H1 (cell line): ENCODE measurements at regions not wholly inside any gene's neighbourhood (a gene's known extent, or its start where the extent isn't known, plus 50 kb on each side); places are given as distances from the start of the nearest gene placed in this dataset.

Experiments
- CBX8 ChIP-seq: fragments of 300-800, 300-1000 bp; sonication (generic); IDR thresholded peaks from 2 replicates; pipeline ENCODE4 v1.7.1; 2016; ENCODE audit warnings: low read depth, low read length, borderline replicate concordance
- CEBPB ChIP-seq: IDR thresholded peaks from 2 replicates; pipeline ENCODE4 v1.6.1; 2012; ENCODE audit warnings: low read depth, low read length
- CHD7 ChIP-seq: fragments of 300-600 bp; sonication (generic); IDR thresholded peaks from 2 replicates; pipeline ENCODE4 v1.7.1; 2012; ENCODE audit warnings: low read length, moderate library complexity, mild to moderate bottlenecking, inconsistent platforms; ENCODE audit not compliant: insufficient replicate concordance
- CREB1 ChIP-seq: IDR thresholded peaks from 2 replicates; pipeline ENCODE4 v1.6.1; 2012; ENCODE audit warnings: inconsistent platforms
- FOSL1 ChIP-seq: IDR thresholded peaks from 2 replicates; pipeline ENCODE4 v1.6.1; 2011; ENCODE audit warnings: mild to moderate bottlenecking, low read depth, low read length, moderate library complexity; ENCODE audit not compliant: insufficient read depth
- HDAC2 ChIP-seq, 2 experiments: fragments of 300-600 bp in 1 of 2; sonication (generic) in 1 of 2; IDR thresholded peaks; 2 replicates each; pipeline ENCODE4 v1.6.1; 2011 to 2012; ENCODE audit warnings: low read depth in 2 of 2, low read length in 2 of 2, mild to moderate bottlenecking in 2 of 2, moderate library complexity in 2 of 2, borderline replicate concordance in 1 of 2, inconsistent platforms in 1 of 2
- KDM5A ChIP-seq: fragments of 200-600 bp; IDR thresholded peaks from 2 replicates; pipeline ENCODE4 v1.7.1; 2012; ENCODE audit warnings: mild to moderate bottlenecking, low read length, inconsistent platforms, mixed read lengths
- POU5F1 ChIP-seq: IDR thresholded peaks from 2 replicates; pipeline ENCODE4 v1.6.1; 2011; ENCODE audit warnings: low read depth, mild to moderate bottlenecking, low read length, moderate library complexity
- USF2 ChIP-seq: IDR thresholded peaks from 2 replicates; pipeline ENCODE4 v1.6.1; 2011; ENCODE audit warnings: low read length, improper control_type of control experiment
- TF ChIP-seq, protein P1 (sequence below): IDR thresholded peaks from 2 replicates; pipeline ENCODE4 v1.6.1; 2011; ENCODE audit warnings: low read depth, mild to moderate bottlenecking, low read length; ENCODE audit not compliant: insufficient read depth

GRCh38 chr3:1907911-1908310 is 190.8 kb upstream of the CNTN4 start (continued):
- TF ChIP-seq CHD7 (no peak), USF2 (no peak), KDM5A (no peak), FOSL1 (no peak), POU5F1 (no peak), CREB1 (no peak), HDAC2 (IDR thresholded peaks at IDR 0.05; ENCODE audit: borderline replicate concordance in 1 of 2, low read depth in 2 of 2, low read length in 2 of 2) (no peak), CBX8 (no peak), CEBPB (no peak)
- TF ChIP-seq, protein P1, sequence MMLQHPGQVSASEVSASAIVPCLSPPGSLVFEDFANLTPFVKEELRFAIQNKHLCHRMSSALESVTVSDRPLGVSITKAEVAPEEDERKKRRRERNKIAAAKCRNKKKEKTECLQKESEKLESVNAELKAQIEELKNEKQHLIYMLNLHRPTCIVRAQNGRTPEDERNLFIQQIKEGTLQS, result no peak
